ES-I3 (cell line): ENCODE measurements at regions not wholly inside any gene's neighbourhood (a gene's known extent, or its start where the extent isn't known, plus 50 kb on each side); places are given as distances from the start of the nearest gene placed in this dataset.

Experiments used
- H3K36me3 ChIP-seq: 2 replicates; pipeline ENCODE4 v1.6.1; 2013; ENCODE audit warnings: mild to moderate bottlenecking, low read length, control low read depth, moderate library complexity; ENCODE audit not compliant: insufficient read depth
- H3K4me1 ChIP-seq: 2 replicates; pipeline ENCODE4 v1.6.1; 2013; ENCODE audit warnings: mild to moderate bottlenecking, control low read depth, low read length; ENCODE audit not compliant: insufficient read depth
- H3K9ac ChIP-seq: 2 replicates; pipeline ENCODE4 v1.6.1; 2013; ENCODE audit warnings: low read depth, mild to moderate bottlenecking, low read length, moderate library complexity
- H3K9me3 ChIP-seq: 2 replicates; pipeline ENCODE4 v1.6.1; 2013; ENCODE audit warnings: mild to moderate bottlenecking, low read length, moderate library complexity; ENCODE audit not compliant: control insufficient read depth, insufficient read depth

- H3K9me3 ChIP-seq: no peaks in the 10 kb centered on the region
- no peaks in the 10 kb centered on the region for H3K36me3 ChIP-seq
- peaks cover 9% of the 10 kb centered on the region for H3K4me1 ChIP-seq
- no peak overlapping the region for H3K9ac ChIP-seq
Measured at GRCh38 chr6:105747823-105748405, 338.2 kb upstream of the PRDM1 start.

GRCh38 chr6:105746509-105746908, 339.6 kb upstream of the PRDM1 start:
- no peaks in the 10 kb centered on the region for H3K9me3 ChIP-seq
- peaks cover 15% of the 10 kb centered on the region for H3K4me1 ChIP-seq
- no peaks in the 10 kb centered on the region for H3K36me3 ChIP-seq
- no peak overlapping the region for H3K9ac ChIP-seq

- no peaks in the 10 kb centered on the region for H3K9me3 ChIP-seq
- H3K4me1 ChIP-seq: peaks cover 16% of the 10 kb centered on the region
- H3K36me3 ChIP-seq: no peaks in the 10 kb centered on the region
- H3K9ac ChIP-seq: no peak overlapping the region
Measured at GRCh38 chr6:105746130-105746505, 340.0 kb upstream of the PRDM1 start.

GRCh38 chr6:105745464-105746129, 340.5 kb upstream of the PRDM1 start:
- Histone ChIP-seq H3K36me3 (no peaks in the 10 kb centered on the region), H3K4me1 (peaks cover 21% of the 10 kb centered on the region)

GRCh38 chr6:105744815-105745214, 341.3 kb upstream of the PRDM1 start:
- Histone ChIP-seq H3K36me3 (no peaks in the 10 kb centered on the region), H3K9ac (no peak overlapping the region), H3K4me1 (peaks cover 29% of the 10 kb centered on the region)

More at GRCh38 chr6:105745464-105746129, 340.5 kb upstream of the PRDM1 start:
- Histone ChIP-seq H3K9me3 (no peaks in the 10 kb centered on the region), H3K9ac (no peak overlapping the region)

GRCh38 chr6:105740946-105741645, 338.2 kb upstream of the PREP start:
- Histone ChIP-seq H3K36me3 (no peaks in the 10 kb centered on the region), H3K9ac (no peak overlapping the region), H3K9me3 (no peaks in the 10 kb centered on the region; the same call in 1 of the 2 replicates), H3K4me1 (peaks cover 24% of the 10 kb centered on the region)

More at GRCh38 chr6:105744815-105745214, 341.3 kb upstream of the PRDM1 start:
- no peaks in the 10 kb centered on the region for H3K9me3 ChIP-seq

- H3K4me1 ChIP-seq: peaks cover 21% of the 10 kb centered on the region
- H3K36me3 ChIP-seq: no peaks in the 10 kb centered on the region
- no peak overlapping the region for H3K9ac ChIP-seq
- H3K9me3 ChIP-seq: no peaks in the 10 kb centered on the region; the same call in 1 of the 2 replicates
Measured at GRCh38 chr6:105739764-105740163, 336.9 kb upstream of the PREP start.

- Histone ChIP-seq H3K9me3 (no peaks in the 10 kb centered on the region; the same call in 1 of the 2 replicates), H3K9ac (no peak overlapping the region), H3K4me1 (no peaks in the 10 kb centered on the region), H3K36me3 (no peaks in the 10 kb centered on the region)
Measured at GRCh38 chr6:105733556-105734162, 330.8 kb upstream of the PREP start.

GRCh38 chr6:105728995-105729394, 326.1 kb upstream of the PREP start:
- no peak overlapping the region for H3K9ac ChIP-seq
- no peaks in the 10 kb centered on the region for H3K36me3 ChIP-seq
- no peaks in the 10 kb centered on the region for H3K9me3 ChIP-seq
- H3K4me1 ChIP-seq: no peaks in the 10 kb centered on the region

- no peaks in the 10 kb centered on the region for H3K9me3 ChIP-seq
- H3K4me1 ChIP-seq: no peaks in the 10 kb centered on the region
- H3K36me3 ChIP-seq: no peaks in the 10 kb centered on the region
Measured at GRCh38 chr6:105726902-105727655, 324.2 kb upstream of the PREP start.

GRCh38 chr6:105714846-105715245, 312.0 kb upstream of the PREP start:
- Histone ChIP-seq H3K9me3 (0 out of 2 replicates have a peak, but pooled peaks cover 3% of the 10 kb centered on the region), H3K4me1 (no peaks in the 10 kb centered on the region), H3K9ac (no peak overlapping the region), H3K36me3 (no peaks in the 10 kb centered on the region)

More at GRCh38 chr6:105726902-105727655, 324.2 kb upstream of the PREP start:
- no peak overlapping the region for H3K9ac ChIP-seq

- Histone ChIP-seq H3K9ac (no peak overlapping the region), H3K4me1 (no peaks in the 10 kb centered on the region), H3K9me3 (0 out of 2 replicates have a peak, but pooled peaks cover 3% of the 10 kb centered on the region), H3K36me3 (no peaks in the 10 kb centered on the region)
Measured at GRCh38 chr6:105713474-105714118, 310.7 kb upstream of the PREP start.

- Histone ChIP-seq H3K9ac (no peak overlapping the region), H3K36me3 (no peaks in the 10 kb centered on the region), H3K9me3 (0 out of 2 replicates have a peak, but pooled peaks cover 3% of the 10 kb centered on the region), H3K4me1 (no peaks in the 10 kb centered on the region)
Measured at GRCh38 chr6:105711216-105711615, 308.3 kb upstream of the PREP start.
